T follicular helper cell (primary cell): ENCODE measurements at regions not wholly inside any gene's neighbourhood (a gene's known extent, or its start where the extent isn't known, plus 50 kb on each side); places are given as distances from the start of the nearest gene placed in this dataset.
A peak's percentile ranks its signal among the peaks of the same experiment; 100 is the strongest.
"Not testable (repeated sequence)": the region's sequence is repeated elsewhere in the genome, so short reads cannot be mapped to it uniquely, and the experiment has no call there.

ENCODE experiments used
- DNase-seq: peaks from one replicate; pipeline ENCODE4 v3.0.0-alpha.2; 2020; ENCODE audit warnings: low read depth

DNA sequence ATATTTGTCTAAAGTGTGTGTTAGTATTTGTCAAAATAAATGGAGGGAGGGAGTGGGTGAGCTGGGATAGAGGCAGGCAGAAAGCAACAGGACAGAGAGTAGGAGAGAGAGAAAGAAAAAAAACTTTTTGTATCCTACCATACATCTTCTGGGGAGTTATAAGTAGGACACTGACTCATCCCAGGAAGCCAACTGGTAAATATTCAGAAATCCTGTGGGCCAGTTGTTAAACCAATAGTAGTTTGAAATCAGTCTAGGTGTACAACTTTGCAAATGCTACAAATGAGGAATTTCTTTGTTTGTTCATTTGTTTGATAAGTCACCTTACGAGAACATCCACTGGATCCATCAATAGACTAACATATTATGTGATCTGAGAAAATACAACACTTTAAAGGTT lies 980.9 kb downstream of the GATA3 start:
- DNase-seq: no peak

DNA sequence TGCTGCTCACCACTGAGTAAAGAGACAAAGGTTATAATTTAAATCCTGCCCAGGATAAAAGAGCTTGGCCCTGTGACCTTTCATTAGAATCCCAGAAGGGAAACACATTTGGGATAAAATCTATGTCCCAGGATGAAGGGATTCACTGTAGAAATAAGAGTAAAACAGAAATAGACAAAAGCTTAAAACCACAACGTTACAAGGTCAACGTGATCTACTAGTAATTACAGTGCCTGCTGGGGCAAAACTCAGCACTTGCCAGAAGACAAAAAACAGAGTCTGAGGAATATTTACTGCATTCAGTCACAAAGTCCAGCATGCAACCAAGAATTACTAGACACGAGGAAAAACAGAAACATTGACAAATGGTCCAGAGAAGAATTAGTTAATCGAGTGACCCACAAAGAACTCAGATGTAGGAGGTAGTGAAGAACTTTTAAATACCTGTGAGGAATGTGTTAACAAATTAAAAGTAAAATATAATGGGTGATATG lies 982.3 kb downstream of the GATA3 start:
- DNase-seq: no peak

DNA sequence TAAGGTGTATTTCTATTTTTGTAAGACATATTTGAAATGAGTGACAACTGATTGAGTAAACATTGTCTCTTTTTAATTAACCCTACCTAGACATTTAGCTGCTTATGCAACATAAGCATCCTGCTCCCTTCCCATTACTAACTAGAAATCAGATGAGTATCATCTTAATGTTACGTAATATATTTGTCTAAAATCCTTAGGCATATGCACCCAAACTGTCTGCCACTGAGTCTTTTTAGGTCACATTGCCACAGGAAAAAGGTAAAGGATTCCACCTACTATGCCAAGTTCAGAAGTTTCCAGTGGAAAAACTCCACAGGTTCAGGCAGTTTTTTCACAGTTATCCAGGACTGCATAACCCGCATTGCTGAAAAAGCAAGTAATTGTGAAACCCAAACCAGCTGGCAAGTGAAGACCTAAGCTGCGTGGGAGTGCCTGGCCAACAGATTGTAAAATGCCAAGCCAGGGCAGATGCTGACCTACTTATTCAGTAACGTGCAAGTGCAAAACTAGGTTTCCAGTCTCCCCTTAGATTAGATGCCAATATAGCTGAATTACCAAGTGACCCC lies 983.7 kb downstream of the GATA3 start:
- DNase-seq: no peak

DNA sequence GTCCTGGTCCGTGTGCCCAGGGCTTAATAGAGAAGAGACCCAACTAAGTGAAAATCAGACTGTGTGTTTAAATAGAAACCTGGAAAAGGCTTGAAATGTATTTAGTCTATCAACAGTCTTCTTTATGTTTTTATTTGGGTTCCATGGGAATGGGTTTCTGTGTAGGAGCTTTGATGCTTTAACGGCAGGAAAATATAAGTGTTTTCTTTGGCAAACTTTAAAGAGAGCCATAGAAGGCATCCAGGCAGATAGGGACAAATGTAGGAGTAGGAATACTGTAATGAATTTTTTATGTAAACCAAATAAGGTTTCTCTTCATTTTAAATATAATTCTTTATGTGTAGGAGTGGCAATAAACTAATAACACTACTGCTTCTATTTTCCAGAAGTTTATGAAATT lies 989.0 kb downstream of the GATA3 start:
- DNase-seq: no peak

DNA sequence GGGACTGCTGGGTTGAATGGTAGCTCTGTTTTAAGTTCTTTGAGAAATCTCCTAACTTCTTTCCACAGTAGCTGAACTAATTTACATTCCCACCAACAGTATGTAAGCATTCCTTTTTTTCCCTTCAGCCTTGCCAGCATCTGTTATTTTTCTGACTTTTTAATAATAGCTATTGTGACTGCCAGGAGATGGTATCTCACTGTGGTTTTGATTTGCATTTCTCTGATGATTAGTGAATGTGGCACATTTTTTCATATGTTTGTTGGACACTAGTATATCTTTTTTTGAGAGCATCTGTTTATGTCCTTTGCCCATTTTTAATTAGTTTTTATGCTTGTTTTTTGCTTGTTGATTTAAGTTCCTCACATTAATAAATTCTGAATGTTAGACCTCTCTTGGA lies 990.8 kb downstream of the GATA3 start:
- DNase-seq: no peak

DNA sequence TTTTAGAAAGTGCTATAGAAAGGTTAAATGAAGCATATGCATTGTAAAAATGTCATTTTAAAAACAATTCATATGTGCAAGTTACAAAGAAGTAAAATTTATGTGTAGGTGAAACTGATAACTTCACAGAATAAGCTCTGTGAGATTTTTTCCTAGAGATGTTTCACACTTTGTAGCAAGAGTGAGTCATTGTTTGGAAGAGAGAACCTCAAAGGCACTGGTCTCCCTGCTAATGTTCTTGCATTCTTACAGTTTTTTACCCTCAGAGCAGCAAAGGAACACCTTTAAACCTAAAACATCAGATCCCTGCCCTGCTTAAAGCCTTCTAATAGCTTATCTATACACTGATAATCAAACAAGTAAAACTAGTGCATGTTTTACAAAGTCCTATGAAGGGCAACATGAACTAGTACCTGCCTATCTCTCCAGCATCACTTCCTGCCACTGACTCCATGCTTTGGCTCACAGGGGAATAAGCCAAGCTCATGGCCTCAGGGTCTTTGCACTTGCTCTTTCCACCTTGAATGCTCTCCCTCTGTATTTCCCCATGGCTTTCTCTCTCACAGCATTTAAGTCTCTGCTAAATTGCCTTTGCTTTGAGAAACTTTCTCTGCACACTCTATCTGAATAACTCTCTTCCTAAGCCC lies 997.0 kb downstream of the GATA3 start:
- no peak for DNase-seq

DNA sequence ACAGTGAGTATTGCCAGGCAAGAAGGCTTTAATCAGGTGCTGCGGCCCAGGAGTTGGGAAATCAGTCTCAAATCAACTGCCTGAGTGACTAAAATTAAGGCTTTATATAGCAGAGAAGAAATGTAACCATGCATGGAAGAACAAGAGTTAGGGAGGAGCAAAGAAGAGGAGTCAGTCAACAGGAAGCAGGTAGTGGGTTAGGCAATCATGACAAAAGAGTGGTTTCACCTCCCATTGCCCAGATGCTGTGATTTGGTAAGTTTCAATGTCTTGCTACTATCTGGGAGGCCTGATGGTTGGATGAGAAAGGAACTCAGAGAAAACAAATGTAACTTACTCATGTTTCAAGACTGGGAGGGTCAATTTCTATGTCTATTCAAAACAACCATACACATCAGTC lies 998.3 kb downstream of the GATA3 start:
- DNase-seq: no peak

DNA sequence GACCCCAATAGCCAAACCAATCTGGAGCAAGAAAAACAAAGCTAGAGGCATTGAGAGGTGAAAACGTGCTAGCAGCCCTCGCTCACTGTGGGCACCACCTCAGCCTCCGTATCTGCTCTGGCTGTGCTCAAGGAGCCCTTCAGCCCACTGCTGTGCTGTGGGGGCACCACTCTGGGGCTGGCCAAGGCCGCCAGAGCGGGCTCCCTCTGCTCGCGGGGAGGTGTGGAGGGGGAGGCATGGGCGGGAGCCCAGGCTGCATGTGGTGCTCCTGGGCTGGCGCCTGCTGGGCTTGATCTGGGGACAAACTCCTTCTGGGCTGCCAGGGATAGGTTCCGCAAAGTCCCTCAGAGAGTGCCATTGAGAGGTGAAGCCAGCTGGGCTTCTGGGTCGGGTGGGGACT lies 1002.0 kb downstream of the GATA3 start:
- DNase-seq: no peak

DNA sequence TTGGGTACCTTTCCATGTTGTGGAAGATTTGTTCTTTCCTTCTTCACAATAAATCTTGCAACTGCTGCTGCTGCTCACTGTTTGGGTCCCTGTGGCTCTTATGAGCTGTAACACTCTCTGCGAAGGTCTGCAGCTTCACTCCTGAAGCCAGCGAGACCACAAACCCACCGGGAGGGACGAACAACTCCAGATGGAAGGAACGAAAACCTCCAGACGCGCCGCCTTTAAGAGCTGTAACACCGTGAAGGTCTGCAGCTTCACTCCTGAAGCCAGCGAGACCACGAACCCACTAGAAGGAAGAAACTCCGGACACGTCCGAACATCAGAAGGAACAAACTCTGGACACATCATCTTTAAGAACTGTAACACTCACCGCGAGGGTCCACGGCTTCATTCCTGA lies 1002.8 kb downstream of the GATA3 start:
- DNase-seq: not testable (repeated sequence)

DNA sequence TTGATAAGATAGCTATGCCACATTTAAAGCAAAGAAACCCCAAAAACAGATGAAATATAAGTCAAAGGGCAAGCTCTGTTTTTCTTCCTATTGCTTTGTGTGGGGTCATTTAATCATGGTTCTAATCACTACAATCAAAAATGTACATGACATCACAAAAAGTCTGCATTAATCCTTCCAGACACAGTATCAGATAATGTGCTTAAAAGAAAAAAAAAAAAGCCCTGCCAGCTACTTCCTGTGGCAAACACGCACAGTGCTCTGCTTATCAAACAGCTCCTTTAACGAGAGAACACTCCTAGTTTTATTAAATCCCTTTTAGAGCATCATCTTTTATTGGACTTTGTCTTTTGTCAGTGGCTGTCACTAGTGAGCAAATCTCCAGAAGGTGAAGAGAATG lies 1005.8 kb downstream of the GATA3 start:
- no peak for DNase-seq

DNA sequence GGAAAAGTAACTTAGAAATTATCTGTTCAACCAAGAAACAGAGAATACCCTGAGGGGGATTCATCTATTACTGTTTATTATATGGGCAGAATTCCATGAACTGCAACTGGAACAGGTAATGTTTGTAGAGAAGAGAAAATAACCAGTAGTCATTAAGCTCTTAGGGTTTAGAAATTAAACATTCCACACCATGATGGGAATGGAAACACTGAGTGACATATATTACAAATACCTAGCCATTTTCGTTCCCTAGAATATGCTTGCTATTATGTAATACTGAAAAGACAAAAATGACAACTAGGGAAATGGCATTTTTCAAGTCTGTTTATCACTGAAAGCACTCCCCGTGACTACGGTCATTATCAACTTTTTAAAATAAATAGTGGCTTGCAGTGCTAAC lies 1007.4 kb downstream of the GATA3 start:
- DNase-seq: no peak

DNA sequence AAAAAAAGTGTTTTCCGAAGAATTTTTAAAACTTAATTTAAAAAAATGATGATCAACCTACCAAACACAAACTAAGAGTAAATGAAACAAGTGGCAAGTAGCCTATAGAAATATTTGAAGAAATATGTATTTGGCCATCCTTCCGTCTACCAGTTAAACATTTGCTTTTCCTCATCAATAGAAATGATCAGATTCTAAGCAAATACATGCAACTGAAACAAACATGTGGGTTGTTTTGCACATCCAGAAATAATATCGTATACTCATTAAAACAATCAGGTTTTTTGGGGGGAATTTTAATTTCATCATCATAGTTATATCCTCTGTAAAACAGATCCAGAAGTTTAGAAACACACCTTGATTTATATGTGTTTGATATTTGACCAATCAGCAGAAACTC lies 1011.7 kb downstream of the GATA3 start:
- DNase-seq: no peak

DNA sequence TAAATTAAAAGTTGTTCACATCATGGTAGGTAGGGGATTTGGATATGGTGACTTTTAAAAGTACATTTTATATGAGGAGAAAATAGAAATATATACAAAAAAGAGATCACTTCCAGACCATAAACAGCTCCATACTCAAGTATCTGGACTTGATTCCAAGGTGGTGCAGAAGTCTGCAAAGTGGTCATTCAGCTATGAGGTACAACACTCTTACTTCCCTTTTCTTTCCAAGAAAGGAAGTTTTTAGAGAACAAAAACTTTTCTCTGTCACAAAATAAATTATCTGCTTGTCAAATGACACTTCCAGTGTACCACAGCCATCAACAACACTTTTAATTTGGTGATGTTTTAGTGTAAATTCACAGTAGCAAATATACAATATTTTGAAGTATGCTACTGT lies 1013.5 kb downstream of the GATA3 start:
- no peak for DNase-seq

DNA sequence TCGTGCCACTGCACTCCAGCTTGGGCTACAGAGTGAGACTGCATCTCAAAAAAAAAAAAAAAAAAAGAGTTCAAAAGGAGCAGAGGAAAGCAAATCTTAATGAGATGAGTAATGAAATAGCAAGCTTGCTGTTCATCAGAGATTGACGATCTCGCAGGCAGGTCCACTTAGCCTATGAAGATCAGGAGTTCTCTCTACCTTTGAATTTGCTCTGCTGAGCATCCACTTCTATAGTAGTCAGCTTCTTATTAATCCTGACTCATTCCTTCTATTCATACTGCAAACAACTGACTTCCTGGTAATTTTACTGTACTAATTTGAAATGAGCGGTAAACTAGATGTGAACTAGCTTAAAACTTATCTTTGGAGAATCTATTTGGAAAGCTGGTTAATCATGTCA lies 1014.6 kb downstream of the GATA3 start:
- DNase-seq: no peak

DNA sequence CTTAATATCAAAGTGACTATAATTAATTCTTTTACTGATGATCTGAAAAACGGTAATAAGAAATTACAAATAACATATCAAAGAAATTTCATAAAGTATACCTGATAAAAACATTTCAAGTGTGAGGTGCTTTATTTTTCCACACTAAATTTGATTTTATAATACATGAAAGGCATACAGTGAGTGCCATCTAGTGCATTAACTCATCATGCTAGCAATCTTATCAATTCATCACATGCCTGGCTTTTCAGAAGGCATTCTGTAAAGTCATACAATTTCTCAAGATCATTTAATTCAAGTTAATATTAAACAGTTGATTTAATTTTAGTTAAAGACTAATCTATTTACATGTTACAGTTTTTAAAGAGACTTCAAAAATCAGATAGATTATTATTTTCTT lies 1020.9 kb downstream of the GATA3 start:
- DNase-seq: no peak

DNA sequence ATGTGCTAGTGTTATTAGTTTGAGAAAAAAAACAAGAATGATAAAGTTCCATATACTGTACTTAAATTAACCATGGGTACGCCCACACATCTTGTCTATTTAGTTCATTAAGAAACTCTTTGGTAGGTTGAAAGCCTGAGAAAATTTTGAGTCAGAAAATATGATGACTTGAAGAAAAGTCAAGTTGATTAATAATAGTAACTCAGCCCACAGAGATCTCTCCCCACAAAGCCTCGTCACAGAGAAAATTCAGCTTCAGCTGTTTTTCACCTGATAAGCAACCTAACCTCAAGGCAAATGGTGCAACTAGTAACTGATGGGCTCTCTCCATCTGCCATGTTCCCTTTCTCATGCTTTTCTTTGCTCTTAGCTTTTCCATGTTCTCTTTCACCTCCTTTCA lies 1021.6 kb downstream of the GATA3 start:
- no peak for DNase-seq

DNA sequence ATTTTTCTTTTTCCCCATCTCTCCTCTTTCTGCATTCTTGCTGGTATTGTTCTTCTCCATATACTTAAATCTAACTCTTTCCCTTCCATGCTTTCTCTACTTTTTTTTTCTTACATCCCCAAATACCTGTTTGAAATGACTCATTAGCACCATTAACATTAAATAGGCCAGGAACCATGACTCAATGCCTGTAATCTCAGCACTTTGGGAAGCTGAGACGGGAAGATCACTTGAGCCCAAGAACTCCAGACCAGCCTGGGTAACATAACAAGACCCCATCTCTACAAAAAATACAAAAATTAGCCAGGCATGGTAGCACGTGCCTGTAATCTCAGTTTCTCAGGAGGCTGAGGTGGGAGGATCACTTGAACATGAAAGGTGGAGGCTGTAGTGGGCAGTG lies 1026.8 kb downstream of the GATA3 start:
- no peak for DNase-seq

DNA sequence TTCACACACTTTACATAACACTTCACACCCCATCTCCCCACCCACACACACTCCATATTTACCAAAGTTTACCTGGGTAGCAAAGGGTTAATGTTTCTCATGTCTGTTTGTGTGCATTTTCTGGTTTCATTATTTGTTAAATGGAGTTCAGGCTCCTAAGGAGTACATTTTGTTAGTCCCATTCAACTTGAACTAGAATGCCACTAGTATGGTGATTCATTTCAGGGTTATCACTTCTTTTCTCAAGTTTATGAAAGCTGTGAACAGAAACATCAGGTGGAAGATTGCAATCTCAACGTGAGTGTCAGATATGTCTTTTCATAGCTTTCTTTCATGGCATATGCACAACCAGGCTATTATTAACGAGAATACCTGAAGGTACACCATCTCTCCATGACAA lies 1027.5 kb downstream of the GATA3 start:
- DNase-seq: no peak

DNA sequence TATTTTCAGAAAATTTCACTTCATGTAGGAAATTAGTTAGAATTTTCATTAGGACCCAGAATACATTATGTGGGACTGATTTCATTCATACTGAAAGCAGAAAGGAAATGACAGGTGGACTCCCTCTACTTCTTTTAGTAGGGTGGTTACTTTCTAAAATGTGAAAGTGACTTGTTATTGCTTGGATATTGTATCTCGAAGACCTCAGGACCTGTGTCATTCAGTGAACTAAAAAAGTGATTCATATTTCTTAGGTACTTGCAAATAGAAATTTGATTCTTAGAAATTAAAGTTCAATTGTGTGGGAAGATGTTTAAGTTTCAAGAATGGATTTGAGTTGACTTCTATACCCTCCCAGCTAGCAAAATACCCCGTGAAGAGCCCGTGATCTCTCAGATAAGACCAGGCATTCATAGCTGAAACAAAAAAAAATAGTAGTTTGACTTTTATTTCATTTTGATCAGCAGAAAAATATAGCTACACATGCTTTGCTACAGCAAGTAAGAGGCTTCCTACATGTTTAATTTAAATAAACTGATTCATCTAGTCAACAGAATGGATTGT lies 1037.1 kb downstream of the GATA3 start:
- no peak for DNase-seq

DNA sequence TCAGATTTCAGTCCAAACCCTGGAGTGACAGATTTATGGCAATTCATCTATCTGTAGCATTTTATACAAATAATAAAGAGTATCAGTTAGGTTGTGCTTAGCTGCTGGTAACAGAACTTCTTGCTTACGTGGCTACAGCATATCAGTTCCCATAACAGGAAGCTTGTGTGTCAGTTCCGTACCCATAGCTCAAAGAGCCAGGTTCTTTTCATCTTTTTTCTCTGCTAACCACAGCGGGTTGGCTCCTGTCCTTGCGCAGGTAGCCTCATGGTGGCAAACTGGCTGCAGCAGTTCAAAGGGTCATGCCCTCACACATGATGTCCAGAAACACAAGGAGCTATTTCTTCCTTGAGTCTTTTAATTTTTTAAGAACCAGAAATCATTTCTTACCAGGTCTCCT lies 1041.8 kb downstream of the GATA3 start:
- DNase-seq: peak; percentile 36

DNA sequence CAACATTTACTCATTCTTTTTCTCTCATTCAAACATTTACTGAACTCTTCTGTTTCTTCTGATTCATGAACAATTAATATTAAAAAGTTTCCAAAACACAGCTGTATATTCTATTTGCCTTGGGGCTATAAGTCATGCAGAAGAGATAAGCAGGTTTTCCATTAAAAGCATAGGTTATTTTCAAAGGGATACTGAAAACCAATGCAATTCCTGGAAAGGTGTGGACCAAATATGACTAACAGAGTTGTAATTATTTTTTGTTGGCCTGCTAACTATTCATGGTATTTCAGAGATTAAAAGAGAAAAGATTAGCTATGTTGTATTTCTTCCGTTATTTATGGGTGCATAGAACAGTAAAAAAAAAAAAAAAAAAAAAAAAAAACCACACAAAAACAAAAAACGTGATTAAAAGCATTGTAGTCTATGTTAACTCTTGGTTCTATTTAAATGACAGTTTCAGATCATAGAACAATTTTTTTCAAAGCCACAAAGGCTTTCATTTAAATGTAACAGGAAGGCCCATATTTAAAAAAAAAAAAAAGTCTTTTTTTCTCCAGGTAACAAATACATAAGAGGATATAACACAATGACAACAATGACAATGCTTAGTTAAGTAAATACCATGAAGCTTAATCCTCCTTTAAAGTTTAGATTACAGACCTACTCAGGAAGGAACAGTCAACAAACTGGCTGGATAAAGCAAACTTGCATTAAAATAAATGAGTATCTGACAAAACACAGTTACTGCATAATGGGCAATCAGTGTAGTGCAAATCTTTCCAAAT lies 1042.9 kb downstream of the GATA3 start:
- no peak for DNase-seq

DNA sequence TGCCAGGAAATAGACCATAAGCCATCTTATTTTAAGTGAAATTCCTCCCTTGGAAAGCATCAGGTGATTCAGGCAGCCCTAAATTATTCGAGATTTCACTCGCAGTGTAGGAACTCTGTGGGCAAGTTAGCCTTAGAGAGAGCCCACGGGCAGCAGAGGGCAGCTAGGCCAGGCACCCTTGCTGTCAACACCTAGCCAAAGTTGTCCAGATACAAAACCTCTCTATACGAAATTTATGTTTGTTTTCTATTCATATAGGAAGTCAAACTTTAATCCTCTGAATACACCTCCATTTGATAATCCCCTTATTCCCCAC lies 1043.5 kb downstream of the GATA3 start:
- DNase-seq: no peak

DNA sequence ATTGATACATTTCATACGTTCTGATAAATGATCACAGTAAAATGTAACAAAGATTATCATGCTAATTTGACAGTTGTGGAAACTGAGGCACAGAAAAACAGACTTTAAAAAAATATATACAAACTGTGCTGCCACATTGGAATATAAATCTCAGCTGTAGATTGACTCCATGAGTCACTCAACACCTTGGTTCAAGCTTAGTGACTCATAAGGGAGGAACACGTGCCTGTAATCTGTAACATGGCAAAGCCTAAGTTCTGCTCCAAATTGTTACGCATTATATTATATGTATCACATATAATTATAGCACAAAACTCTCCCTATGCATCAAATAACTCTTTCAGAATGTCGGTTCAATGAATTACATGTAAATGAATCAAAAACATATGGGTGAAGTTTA lies 1047.5 kb downstream of the GATA3 start:
- no peak for DNase-seq
